HG03439 (cell line): ENCODE measurements at regions not wholly inside any gene's neighbourhood (a gene's known extent, or its start where the extent isn't known, plus 50 kb on each side); places are given as distances from the start of the nearest gene placed in this dataset.
"Not testable (repeated sequence)": the region's sequence is repeated elsewhere in the genome, so short reads cannot be mapped to it uniquely, and the experiment has no call there.

ENCODE experiments used
- ATAC-seq: cut with Tn5 transposase; IDR thresholded peaks from one replicate; pipeline ENCODE4 v1.9.1; 2021; ENCODE audit warnings: mild to moderate bottlenecking, moderate library complexity; ENCODE audit not compliant: unreplicated experiment

DNA sequence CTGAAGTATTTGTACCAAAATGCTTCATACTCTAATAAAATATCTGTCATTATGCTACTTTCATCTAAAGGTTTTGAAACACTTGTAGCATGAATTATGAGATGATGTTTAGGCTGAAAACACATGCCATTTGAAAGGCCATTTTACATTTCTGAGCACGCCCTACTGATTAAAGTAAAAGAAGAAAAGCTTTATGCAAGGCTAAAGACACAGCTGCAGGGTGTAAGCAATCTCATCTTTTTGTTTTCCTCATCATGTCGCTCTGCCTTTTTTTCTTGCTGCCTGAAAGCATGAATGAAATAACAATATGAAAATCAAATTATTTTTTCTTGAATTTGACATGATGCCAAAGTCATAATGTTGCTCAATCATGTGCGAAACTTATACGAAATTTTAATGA is 148.6 kb upstream of the ARG1 start:
- no peak for ATAC-seq

DNA sequence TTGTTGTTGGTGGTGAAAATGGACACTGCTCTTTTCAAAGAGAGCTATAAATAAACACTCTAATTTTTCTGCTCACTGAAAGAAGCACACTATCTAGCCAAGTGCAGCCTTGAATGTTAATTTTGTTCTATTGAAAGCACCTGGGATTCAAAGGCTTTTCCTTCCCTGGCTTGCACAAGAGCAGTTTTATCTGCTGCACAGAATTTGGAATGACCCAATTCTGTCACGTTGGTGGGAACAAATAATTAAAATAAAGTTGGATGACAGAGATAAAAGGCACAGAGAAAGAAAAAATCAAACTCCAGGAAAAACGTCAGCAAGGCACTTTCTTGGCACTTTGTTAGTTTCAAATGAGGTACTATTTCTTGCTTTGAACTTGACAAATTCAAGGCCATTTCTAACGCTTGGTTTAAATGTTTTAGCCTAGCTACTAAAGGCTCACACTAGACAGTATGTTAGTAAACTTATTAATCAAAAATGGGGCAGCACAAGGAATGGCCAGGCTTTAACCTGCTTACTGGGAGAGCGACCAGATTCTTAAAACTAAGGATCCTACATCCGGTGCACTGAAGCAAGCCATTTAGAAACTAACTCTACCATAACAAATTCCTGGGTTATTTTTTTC is 145.5 kb upstream of the ARG1 start:
- no peak for ATAC-seq

DNA sequence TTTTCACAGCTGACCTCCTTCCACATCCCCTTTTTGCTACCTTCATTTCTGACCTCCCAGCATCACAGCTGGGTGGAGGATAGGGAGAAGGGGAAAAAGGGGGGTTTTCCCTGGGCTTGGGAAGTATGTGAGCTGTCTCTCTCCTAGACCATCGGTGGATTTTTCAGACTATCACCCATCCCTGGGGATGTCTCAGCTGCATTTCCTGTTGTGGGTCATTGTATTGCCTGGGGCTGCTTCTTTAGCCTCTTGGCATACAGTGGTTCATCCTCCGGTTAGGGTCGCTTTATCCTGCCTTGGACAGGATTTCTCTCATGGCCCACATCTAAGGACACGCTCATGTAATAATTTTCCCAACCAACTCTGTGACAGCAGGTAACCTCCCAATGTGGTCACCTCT is 142.5 kb upstream of the ARG1 start:
- ATAC-seq: no peak

DNA sequence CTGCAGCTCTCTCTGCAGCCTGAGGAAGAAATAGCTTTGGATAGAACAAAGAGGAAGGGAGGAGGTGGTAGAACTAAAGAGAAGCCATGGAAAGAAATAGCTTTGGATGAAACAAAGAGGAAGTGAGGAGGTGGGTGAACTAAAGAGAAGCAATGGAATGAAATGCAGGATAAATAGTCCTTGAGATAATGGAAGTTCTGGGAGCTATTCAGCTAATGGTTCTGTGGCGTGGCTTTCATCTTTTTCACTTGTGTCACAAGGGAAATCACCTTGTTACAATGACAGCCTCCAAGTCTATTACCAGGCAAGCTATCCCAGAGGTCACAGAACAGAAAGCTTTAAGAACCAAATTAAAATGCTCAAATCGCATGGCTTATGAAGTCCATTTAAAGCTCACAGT is 141.3 kb upstream of the ARG1 start:
- no peak for ATAC-seq

DNA sequence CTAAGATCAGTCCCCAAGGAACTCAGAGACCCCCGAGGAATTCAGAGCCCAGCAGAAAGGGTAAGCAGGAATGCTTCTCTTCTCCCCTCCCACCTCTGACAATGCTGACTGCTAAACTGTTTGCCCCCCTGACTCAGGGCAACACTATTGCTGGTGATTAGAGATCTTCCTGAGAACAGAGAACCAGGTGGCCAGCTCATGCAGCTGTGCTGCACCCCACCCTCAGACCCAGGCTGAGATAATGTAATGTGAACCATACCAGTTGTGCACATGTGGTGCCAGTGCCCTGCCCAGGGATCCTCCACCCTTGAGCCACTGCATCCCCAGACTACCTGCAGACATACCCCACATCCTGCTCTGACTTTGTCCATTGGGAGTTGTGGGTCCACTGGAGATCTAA is 139.1 kb upstream of the ARG1 start:
- no peak for ATAC-seq

DNA sequence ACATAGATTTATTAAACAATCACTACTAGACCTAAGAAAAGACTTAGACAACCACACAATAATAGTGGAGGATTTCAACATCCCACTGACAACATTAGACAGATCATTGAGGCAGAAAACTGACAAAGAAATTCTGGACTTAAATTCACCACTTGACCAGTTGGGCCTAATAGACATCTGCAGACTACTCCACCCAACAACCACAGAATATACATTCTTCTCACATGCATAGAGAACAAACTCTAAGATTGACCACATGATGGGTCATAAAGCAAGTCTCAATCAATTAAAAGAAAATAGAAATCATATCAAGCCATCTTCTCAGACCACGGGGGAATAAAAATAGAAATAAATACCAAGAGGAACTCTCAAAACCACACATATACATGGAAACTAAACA is 136.7 kb upstream of the ARG1 start:
- no peak for ATAC-seq

DNA sequence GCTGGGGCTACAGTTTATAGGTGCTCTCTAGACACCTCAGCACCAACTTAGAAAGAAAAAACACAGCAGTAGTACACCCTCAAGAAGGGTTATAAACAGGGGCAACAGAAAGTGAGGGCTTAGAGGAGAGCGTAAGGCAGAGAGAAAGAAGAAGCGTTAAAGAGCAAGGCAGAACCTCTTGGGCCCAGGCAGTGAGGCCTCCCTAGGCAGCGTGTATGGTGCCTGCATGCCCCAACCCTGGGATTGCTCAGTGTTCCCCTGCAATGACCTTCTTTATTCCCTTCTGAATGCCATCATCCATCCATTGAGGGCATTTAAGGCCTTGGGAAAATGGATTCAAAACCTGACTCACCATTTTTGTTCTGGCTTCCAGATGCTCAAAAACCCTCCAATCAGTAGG is 130.0 kb upstream of the ARG1 start:
- no peak for ATAC-seq

DNA sequence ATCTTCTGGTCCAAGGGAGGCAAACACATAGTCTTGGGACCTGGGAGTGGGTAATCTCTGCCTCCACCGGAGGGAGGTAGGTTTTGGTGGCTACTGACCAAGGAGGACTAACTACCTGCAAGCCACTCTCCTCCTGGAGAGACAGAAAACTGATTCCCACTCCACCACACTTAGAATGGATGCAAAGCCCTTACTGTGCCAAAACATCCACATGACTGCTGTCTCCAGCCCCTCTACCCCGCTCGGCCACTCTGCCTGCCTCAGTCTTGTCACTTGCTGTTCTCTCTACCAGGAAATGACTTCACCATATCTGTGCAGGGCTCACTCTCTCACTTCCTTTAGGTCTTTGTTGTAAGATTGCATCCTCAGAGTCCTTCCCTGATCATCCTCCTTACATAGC is 129.5 kb upstream of the ARG1 start:
- no peak for ATAC-seq

DNA sequence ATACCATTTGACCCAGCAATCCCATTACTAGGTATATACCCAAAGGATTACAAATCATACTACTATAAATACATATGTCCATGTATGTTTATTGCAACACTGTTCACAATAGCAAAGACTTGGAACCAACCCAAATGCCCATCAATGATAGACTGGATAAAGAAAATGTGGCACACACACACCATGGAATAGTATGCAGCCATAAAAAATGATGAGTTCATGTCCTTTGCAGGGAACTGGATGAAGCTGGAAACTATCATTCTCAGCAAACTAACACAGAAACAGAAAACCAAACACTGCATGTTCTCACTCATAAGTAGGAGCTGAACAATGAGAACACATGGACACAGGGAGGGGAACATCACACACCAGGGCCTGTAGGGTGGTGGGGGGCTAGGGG is 127.7 kb upstream of the ARG1 start:
- not testable (repeated sequence) for ATAC-seq

DNA sequence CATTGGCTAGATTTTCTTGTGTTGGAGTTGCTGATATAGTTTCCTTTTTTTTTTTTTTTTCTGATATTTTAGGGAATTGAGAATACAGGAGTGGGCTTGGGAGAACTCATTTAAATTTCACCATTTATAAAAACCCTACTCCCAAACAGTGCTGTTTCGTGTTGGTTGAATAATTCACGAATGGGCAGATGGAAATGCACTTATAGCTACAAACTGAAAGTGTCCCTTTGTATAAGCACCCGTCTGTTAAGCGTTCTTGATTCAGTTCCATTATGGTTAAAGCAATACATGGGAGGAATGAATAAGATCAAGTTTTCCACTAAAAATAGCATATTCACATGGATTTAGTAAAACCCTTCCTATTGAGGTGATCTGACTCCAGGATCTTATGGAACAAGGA is 122.2 kb upstream of the ARG1 start:
- no peak for ATAC-seq

DNA sequence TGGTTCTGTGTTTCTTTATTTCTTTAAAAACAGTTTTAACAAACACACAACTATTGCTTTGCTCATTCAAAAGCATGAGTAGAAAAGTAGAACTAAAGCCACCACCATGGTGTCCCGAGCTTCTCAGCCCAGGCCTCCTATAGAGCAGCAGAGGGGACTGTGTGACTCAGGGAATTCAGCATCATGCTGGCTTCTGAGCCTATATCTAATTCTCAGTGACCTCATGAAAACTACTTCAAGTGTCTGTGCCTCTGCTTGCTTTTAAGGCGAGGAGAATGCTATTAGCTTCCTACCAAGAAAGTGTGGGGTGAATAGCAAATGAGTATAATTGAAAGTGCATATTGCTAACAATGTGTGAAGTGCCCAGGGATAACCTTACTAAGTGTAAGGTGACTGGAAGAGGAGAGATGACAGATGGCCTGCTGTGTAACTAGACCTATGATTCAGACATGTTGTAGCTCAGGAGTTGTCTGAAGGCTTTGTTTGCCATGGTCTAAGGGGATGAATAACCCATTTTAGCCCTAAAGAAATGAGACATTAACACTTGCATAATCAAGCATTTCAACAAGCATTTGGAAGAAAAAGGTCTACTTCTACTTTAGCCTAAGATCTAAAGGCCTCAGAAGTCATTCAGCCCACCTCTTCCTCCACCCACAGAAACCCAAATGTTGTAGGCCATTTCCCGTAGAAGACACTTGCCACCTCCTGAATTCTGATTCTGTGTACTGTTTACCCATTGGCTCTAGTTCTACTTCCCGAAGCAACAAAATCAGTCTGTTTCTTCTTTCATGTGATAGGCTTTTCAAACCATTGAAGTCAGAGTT is 121.5 kb upstream of the ARG1 start:
- ATAC-seq: no peak

DNA sequence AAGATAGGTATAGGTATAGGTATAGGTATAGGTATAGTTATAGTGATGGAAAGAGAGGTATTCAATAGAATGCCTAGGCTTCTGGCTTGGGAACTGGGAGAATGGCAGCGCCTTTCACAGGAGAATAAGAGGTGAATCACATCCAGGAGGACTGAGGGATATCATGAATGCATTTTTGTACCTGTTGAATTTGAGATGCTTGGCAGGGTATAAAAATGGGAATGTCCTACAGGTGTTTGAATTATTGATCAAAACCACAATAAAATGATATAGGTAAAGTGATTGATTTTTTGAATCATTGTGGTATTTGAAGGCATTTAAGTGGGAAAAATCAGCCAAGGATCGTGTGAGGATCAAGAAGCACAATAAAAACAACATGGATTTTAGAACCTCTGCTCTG is 119.2 kb upstream of the ARG1 start:
- no peak for ATAC-seq

DNA sequence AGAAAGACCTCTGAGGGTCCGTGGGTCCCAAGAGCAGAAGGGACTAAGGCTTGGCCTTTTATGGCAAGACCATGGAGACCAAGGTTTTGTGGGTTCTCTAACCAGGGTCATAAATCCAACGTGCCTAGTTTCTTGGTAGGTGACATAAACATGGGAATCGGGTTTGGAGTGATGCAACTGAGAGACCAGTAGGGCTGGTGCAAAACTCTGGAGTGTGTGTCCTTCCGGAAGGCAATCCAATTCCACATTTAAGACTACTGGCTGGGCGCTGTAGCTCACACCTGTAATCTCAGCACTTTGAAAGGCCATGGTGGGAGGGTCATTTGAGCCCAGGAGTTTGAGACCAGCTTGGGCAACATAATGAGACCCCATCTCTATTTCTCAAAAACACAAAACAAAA is 116.5 kb upstream of the ARG1 start:
- ATAC-seq: no peak

DNA sequence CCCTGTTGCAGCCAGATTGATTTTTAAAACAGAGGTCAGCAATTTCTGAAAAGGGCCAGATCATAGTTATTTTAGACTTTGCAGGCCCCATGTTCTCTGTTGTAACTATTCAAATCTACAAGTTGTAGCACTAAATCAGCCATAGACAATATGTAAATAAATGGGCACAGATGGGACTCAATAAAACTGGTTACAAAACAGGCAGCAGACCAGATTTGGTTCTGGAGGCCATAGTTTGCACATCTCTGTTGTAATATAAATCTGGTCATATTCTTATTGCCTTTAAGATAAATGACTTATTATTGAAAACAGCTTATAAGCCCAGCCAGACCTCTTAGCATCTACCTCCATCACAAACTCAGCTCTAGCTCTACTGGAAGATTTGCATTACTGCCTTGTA is 114.0 kb upstream of the ARG1 start:
- ATAC-seq: no peak

DNA sequence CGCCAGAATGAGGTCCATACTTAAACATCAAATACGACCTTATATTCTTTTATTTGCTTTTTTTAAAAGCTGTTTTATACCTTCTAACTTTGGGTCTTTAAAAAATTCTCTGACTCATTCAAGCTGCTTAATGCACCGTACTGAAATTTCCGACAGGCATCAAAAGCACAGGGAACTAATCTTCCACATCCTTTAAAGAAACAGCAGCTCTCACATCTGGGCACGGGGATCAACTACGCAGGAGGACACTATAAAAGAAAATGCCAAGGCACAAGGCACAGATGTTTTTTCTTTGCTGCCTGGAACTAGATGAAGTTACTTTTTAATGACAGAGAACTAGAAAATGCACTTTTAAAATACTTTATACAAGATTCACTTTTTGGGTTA is 112.4 kb upstream of the ARG1 start:
- ATAC-seq: no peak

DNA sequence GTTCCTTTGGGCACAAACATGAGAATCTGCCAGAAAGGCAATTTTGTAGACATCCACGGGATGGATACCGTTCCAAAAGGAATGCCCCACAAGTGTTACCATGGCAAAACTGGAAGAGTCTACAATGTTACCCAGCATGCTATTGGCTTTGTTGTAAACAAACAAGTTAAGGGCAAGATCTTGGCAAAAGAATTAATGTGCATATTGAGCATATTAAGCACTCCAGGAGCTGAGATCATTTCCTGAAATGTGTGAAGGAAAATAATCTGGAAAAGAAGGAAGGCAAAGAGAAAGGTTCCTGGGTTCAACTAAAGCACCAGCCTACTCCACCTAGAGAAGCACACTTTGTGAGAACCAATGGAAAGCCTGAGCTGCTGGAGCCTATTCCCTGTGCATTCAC is 103.9 kb upstream of the ARG1 start:
- no peak for ATAC-seq

DNA sequence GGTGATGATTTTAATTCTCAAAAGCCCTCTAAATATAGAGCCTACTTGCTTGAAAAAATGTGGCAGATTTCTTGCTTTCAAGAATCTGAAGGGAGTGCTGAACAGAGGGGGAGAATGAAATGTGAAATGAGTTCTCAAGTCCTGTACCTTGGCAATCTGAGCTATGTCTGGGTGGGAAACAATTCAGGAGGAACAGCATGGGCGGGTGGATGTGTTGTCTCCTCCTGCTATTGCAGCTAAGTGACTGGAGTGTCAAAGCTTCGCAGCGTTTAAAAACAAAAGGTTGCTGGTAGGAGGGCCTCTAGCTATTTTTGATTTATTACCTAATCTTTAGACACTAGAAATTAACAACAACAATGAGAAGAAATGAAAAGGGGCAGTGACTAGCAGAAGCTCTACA is 102.5 kb upstream of the ARG1 start:
- no peak for ATAC-seq

DNA sequence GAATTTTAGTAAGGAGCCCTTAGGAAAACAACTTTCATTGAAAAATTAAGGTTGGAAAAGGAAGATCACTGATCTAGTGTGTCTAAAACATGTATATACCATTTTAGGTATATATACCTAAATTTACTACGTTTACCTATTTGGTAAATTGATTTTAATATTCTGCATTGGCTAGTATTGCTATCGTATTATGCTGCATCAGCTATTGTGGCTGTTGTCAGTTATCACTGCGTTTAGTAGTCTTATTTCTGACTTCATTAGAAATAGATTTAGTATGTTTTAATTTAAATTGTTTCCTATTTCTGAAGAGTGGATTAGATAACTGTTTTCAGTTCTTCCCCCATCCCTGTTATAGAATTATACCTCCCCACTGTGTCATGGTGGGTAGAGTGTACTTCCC is 101.7 kb upstream of the ARG1 start:
- no peak for ATAC-seq

DNA sequence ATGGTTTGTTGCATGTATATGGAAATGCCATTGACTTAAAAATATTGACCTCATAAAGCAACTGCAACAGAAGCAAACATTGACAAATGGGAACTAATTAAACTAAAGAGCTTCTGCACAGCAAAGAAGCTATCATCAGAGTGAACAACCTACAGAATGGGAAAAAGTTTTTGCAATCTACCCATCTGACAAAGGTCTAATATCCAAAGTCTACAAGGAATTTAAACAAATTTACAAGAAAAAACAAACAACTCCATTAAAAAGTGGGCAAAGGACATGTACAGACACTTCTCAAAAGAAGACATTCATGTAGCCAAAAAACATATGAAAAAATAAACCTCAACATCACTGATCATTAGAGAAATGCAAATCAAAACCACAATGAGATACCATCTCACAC is 99.7 kb upstream of the ARG1 start:
- ATAC-seq: not testable (repeated sequence)

DNA sequence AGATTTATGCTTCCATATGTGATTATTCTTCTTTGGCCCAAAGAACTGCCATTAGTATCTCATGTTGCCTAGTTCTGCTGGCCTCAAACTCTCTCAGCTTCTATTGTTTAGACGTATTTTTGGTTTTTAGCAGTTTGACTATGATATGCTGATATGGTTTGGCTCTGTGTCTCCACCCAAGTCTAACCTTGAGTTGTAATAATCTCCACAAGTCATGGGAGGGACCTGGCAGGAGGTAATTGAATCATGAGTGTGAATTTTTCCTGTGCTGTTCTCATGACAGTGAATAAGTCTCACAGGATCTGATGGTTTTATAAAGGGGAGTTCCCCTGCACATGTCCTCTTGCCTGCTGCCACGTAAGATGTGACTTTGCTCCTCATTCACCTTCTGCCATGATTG is 96.7 kb upstream of the ARG1 start:
- no peak for ATAC-seq

DNA sequence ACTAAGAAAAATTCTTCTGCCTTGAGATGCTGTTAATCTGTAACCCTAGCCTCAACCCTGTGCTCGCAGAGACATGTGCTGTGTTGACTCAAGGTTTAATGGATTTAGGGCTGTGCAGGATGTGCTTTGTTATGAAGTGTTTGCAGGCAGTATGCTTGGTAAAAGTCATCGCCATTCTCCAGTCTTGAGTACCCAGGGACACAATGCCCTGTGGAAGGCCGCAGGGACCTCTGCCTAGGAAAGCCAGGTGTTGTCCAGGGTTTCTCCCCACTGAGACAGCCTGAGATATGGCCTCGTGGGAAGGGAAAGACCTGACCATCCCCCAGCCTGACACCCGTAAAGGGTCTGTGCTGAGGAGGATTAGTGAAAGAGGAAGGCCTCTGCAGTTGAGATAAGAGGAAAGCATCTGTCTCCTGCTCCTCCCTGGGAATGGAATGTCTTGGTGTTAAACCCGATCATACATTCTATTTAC is 94.2 kb upstream of the ARG1 start:
- ATAC-seq: not testable (repeated sequence)

DNA sequence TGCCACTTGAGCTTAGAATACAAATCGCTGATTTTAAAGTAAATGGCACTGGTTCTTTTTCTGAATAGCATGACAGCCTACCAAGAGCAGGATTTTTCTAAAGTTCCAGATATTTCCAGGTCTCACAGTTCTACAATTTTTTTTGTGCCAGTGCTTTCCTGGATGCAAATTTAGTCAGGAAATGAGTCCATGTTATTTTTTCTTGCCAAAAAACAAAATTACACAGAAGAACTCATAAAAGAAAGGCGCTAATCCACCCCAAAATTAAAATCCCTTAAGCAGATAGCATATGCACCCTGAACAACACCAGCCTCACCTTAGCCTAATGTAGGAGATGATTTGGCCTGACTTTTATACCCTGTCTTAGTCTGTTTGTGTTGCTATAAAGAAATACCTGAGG is 86.4 kb upstream of the ARG1 start:
- no peak for ATAC-seq

DNA sequence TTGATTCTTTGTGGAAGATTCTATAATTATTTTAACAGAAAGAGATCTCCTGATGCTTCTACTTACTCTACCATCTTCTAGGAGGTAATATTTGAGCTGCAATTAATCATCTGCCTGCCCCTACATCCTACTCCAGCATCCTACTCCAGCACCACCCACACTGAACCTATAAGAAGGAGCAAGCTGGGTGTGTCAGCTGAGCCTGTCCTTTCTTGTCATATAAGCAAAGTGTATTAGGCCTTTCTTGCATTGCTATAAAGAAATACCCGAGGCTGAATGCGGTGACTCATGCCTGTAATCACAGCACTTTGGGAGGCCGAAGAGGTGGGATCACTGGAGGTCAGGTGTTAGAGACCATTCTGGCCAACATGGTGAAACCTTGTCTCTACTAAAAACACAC is 84.2 kb upstream of the ARG1 start:
- no peak for ATAC-seq
